Esophagus mucosa (tissue), 1 donor: ENCODE measurements at regions not wholly inside any gene's neighbourhood (a gene's known extent, or its start where the extent isn't known, plus 50 kb on each side); places are given as distances from the start of the nearest gene placed in this dataset.
A peak's percentile ranks its signal among the peaks of the same experiment; 100 is the strongest.
"Not testable (repeated sequence)": the region's sequence is repeated elsewhere in the genome, so short reads cannot be mapped to it uniquely, and the experiment has no call there.

ENCODE experiments used
- ATAC-seq: fragments of 200-7000 bp; cut with Tn5 transposase; one replicate; pipeline ENCODE4 v1.9.1; 2020
- donor health status: DM: yes; HTN: yes; CAD: no.

DNA sequence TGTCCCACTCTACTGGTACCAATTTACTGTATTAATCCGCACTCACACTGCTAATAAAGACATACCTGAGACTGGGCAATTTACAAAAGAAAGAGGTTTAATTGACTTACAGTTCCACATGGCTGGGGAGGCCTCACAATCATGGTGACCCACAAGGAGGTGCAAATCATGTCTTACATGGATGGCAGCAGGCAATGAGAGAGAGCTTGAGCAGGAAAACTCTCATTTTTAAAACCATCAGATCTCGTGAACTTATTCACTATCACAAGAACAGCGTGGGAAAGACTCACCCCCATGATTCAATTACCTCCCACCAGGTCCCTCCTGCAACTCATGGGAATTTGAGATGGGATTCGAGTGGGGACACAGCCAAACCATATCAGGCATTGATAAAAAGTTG is 298.5 kb downstream of the DUSP6 start:
- not testable (repeated sequence) for ATAC-seq

DNA sequence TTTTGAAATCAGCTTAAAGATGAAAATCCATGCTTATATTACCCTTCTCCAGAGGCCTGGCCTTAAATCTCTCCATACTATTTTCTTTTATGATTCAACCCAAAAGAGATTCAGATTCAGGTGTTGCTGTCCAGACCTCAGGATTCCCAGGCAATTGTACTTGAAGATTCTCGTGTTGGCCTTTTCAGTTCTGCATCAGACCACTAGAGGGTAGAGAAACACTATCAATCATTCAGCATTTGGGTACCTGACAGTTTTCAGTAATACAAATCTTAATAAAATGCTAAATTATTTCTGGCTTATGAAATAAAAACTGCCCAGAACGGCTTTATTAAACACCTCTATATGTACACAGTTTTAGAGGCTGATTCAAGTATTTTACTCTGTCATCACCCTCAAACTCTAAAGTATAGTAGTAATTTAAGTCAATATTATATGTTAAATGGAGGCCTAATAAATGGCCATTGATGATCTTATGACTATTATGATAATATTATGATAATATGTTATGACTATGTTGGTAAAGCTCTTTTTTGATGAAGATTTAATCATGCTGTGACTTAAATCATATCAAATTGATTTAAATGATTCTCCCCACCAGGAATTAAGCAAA is 301.1 kb downstream of the DUSP6 start:
- ATAC-seq, result peak; percentile 68

- no peak for ATAC-seq
Observed at GRCh38 chr12:89047856-89048418, 304.4 kb downstream of the DUSP6 start.

DNA sequence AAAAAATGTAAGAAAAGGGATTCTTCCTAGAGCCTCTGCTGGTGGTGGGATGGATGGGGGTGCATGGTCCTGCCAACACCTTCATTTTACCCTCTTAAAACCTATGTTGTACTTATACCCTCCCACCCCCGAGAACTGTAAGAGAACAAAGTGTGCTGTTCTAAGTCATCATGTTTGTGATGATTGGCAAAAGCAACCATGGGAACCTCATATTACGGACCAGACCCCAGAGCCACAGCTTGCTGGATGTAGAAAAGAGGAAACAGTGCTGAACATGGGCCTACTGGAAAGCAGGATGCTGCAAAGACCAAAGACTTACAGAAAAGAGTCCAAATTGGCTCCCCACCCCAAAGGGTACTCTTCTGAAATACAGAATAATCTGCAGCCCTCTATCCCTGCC is 311.2 kb downstream of the DUSP6 start:
- no peak for ATAC-seq

DNA sequence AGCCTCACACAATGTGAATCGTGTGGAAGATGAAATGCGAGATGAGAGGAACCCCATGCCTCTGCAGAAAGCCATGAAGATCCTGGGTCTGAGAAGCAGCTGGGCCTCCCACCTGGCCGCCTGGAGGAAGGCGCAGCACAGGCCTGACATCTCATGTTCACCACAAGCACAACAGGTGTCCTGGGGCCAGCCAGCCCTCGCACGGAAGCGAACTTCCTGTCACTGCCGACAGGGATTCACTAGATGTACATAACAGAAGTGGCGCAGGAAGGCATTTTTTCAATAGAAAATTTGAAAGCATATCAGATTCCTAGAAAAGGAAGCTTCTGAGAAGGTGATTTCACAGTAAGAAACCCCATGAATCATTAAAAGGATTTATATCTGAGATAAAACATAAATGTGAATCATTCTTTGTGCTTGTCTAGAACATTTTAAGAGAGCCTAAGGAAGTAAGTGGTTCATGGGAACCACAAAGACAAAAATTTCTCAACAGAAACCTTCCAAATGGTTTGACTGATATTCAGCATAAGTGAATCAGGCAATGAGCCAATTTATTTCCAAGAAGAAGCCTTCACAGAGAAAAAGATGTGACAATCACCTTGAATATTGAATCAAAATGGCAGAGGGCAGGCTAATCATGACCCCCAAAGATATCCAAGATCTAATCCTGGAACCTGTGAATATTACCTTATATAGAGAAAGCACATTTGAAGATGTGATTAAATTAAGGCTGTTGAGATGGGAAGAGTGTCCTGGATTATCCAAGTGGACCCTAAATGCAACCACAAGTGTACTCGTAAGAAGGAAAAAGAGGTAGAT is 311.9 kb downstream of the DUSP6 start:
- ATAC-seq, result peak; percentile 35

GRCh38 chr12:89038831-89039512 is 313.3 kb downstream of the DUSP6 start:
- ATAC-seq, result no peak

DNA sequence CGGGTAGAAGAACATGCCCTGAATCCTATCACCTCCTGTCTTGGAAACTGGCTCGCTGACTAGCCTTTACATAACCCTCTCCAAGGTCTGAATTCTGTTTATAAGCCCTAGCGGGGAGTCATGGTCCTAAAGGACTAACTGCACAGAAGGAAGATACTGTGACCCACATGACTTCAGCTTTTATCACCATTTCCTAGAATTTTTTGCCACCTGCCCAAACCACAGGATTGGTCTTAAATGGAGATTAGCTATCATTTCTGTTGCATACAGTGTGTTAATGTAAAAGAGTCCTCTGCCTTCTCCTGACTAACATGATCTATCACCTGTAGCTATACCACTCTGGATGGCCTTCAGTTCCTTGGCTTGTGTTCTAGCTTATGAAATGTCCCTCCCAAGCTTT is 319.2 kb downstream of the DUSP6 start:
- no peak for ATAC-seq

DNA sequence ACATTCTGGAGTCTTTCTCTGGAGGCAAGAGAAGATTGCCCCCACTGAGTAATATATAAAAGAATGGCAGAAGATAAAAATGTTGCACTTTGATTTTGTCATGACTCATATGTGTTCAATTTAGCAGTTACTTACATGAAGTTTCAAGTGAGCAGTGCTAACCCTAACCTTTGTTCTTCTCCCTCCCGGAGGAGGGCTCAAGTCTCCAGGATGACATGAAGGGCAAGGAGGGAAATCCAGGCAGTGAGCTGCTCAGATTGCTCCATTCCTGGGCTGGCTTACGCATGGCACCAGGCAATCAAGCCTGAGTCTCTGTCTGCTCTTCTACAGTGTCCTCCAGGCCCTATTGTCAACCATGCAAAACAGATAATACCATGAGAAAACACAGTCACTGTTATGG is 322.3 kb downstream of the DUSP6 start:
- ATAC-seq, result no peak

- ATAC-seq, result no peak
Observed at GRCh38 chr12:89024580-89024979, 327.7 kb downstream of the DUSP6 start.

DNA sequence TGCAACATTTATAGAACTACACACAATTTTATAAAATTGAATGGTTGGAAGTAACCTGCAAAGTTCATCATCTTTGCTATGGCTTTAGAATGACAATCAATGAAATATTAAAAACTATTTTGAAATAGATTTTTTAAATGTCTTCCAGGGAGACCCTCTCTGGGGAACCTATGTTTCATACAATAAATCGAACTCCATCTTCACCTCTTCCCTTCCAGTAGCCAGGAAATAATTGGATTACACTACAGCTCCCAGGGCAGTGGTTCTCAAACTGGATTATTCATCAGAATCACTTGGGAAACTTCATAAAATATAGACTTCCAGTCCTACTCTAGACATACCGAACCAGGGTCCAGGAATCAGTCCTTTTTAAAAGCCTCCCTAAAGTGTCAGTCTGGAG is 328.4 kb downstream of the DUSP6 start:
- no peak for ATAC-seq

GRCh38 chr12:89020689-89021088 is 331.6 kb downstream of the DUSP6 start:
- no peak for ATAC-seq

DNA sequence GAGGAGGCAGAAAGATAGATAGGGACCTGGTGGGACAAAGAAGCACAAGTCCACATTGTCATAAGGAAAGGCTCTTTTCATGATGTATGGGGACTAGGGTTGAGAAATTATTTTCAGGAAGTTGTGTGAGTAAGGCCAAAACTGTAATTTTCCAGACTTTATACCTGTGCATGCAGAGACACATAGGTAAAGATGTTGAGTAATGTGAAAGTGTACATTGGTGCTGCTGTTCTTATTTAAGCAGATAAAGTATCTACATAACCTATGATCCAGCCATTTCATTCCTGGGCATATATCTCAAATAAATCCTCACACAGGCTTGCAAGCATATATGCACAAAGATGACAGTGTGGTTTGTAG is 332.2 kb downstream of the DUSP6 start:
- ATAC-seq, result no peak

DNA sequence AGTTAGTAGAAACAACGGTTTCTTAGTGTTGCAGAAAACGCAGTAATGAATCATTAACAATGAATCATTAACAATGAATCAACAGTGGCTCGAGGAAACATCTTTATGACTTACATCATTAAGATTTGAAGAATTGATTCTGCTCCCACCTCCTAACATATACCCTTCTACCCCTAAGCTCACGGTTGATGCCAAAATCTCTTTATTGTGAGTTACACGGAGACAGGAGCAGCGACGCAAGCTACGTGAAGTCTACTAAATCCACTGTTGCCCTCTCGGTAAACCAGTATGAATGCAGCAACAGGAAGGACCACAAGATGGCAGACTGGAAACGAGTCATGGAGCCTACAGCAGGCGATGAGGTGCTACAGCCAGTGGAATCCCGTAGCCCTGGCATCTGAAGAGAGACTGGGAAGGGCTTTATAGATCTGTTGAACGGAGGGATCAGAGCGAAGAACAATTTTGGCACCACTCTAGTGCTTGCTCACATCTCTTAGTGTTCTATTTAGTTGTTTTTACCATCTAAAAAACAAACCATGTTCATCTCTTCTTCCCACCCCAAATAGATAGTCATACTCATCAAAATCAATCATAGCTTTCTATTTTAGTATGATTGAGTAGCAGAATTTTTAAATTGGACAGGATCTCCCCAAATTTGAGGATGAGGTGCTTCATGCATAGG is 332.7 kb downstream of the DUSP6 start:
- ATAC-seq, result peak; percentile 93

DNA sequence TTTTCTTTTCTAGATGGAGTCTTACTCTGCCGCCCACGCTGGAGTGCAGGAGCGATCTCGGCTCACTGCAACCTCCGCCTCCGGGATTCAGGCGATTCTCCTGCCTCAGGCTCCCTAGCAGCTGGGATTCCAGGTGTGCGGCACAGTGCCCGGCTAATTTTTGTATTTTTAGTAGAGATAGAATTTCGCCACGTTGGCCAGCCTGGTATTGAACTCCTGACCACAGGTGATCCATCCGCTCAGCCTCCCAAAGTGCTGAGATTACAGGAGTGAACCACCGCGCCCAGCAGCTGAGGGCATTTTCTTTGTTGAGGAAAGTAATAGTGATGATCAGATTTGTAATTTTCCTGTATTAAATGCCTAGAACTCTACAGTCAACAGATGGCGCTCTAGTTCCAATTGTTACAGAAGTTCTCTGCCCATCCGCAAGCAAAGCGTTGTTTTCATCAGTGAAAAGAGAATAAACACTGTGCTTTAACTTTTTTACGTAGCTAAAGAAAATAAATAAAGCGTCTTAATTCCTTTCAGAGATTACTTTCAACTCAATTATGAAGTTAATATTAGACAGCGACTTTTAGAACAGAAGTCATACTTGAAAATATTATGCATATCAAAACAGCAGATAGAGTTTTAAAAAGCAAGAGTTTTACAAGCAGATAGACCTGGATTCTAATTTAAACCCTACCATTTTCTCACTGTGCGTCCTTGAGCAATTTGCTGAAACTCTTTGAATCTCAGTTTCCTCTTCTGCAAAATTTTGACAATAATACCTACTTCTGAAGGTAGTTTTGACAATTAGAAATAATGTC is 335.1 kb downstream of the DUSP6 start:
- ATAC-seq, result peak; percentile 59

GRCh38 chr12:89015419-89015818 is 336.9 kb downstream of the DUSP6 start:
- ATAC-seq, result no peak

- no peak for ATAC-seq
Observed at GRCh38 chr12:88998421-88998820, 353.9 kb downstream of the DUSP6 start.

- no peak for ATAC-seq
Observed at GRCh38 chr12:88996200-88996788, 356.0 kb downstream of the DUSP6 start.

GRCh38 chr12:88994971-88995370 is 357.3 kb downstream of the DUSP6 start:
- ATAC-seq, result no peak

DNA sequence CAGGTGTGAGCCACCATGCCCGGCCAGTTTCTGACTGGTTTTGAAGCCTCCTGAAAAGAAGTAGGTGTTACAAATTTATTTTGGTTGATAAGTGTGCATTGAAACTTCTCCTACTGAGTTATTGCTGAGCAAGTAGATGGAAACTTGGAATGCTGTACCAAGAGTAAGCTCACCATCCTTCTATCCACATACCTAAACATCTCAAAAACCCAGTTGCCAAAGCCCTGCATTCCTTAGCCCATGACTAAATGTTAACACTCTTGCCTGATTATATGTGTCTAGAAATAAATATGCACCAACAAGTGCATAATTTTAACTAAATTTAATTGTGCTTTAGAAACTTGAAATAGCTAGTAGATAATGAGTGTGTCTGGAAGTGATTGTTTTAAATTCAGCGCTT is 357.8 kb downstream of the DUSP6 start:
- ATAC-seq, result no peak

- ATAC-seq, result no peak
Observed at GRCh38 chr12:88993651-88994050, 358.6 kb downstream of the DUSP6 start.

DNA sequence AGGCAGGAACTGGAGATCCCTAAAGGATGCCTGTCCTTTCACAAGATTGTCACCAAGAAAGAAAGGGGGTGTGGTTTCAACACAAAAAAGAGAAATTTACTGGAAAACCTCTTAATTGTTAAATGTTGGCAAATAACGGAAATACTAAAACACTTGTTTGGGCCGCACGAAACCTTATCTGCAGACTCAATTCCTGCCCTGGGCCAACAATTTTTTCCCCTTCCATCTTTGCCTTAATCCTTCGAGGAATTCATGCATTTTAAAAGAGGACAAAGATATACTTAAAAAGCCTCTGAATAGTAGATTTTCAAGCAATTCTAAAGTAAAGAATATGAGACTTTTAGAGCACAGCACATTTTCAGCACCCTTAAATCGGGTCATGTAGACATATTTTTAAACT is 366.2 kb downstream of the DUSP6 start:
- no peak for ATAC-seq

- no peak for ATAC-seq
Observed at GRCh38 chr12:88985631-88986030, 366.7 kb downstream of the DUSP6 start.
